Gastroesophageal sphincter (tissue), 3 donors: ENCODE measurements at regions not wholly inside any gene's neighbourhood (a gene's known extent, or its start where the extent isn't known, plus 50 kb on each side); places are given as distances from the start of the nearest gene placed in this dataset.

Experiments used
- POLR2A ChIP-seq, 2 donors: fragments of 450-650 bp; IDR thresholded peaks; one replicate each; pipeline ENCODE4 v1.6.1; 2017; ENCODE audit warnings: antibody characterized with exemption in 2 of 2, mild to moderate bottlenecking in 2 of 2, moderate library complexity in 1 of 2
- POLR2AphosphoS5 ChIP-seq: sonication (generic); formaldehyde crosslinking; IDR thresholded peaks from one replicate; pipeline ENCODE4 v1.6.1; 2017; ENCODE audit warnings: antibody characterized with exemption
- TF ChIP-seq, protein P1 (sequence below), 4 experiments: fragments of 200-600 bp in 2 of 4; fragments of 450-650 bp in 2 of 4; sonication (generic) in 1 of 4; IDR thresholded peaks; one replicate each; pipeline ENCODE4 v1.5.1; 2017 to 2019; ENCODE audit warnings: antibody characterized with exemption in 4 of 4, mild to moderate bottlenecking in 2 of 4, moderate library complexity in 2 of 4

DNA sequence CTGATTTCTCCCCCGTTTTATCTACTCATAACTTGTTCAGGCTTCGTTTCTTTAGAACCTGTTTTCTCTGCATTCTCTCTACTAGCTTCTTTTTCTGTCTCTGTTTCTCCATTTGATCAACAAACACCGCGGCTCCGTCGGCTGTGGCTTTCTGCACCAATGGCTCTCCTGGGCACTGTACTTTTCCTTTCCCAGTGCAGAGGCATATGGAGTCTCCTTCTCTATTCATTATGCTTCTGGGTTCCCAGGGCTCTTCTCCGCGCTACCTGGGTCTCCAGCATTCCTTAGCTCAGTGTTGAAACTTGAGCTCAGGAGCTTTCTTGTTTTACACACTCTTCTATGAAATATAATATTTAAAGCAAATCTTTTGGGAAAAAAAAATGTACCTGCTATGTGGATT, 196.6 kb upstream of the SOX11 start:
- TF ChIP-seq POLR2AphosphoS5, result no peak
- TF ChIP-seq POLR2A (IDR thresholded peaks at IDR 0.05), result no peak
- TF ChIP-seq, protein P1, sequence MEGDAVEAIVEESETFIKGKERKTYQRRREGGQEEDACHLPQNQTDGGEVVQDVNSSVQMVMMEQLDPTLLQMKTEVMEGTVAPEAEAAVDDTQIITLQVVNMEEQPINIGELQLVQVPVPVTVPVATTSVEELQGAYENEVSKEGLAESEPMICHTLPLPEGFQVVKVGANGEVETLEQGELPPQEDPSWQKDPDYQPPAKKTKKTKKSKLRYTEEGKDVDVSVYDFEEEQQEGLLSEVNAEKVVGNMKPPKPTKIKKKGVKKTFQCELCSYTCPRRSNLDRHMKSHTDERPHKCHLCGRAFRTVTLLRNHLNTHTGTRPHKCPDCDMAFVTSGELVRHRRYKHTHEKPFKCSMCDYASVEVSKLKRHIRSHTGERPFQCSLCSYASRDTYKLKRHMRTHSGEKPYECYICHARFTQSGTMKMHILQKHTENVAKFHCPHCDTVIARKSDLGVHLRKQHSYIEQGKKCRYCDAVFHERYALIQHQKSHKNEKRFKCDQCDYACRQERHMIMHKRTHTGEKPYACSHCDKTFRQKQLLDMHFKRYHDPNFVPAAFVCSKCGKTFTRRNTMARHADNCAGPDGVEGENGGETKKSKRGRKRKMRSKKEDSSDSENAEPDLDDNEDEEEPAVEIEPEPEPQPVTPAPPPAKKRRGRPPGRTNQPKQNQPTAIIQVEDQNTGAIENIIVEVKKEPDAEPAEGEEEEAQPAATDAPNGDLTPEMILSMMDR (IDR thresholded peaks at IDR 0.05), result no peak
